ENCODE measurements at regions not wholly inside any gene's neighbourhood (a gene's known extent, or its start where the extent isn't known, plus 50 kb on each side); places are given as distances from the start of the nearest gene placed in this dataset.

GRCh38 chr5:8491254-8491653 is 622.3 kb downstream of the MTRR start:
- TF ChIP-seq CTCF (IDR thresholded peaks at IDR 0.05; ENCODE audit: insufficient read depth, low read length, poor library complexity, severe bottlenecking) (no peak), EZH2phosphoT487 (conservative IDR thresholded peaks at IDR 0.05; ENCODE audit: low read length) (no peak)
